ENCODE measurements at regions not wholly inside any gene's neighbourhood (a gene's known extent, or its start where the extent isn't known, plus 50 kb on each side); places are given as distances from the start of the nearest gene placed in this dataset.

GRCh38 chr21:40901691-40902090 lies 54.7 kb upstream of the DSCAM start:
- DNase-seq: no peak

DNA sequence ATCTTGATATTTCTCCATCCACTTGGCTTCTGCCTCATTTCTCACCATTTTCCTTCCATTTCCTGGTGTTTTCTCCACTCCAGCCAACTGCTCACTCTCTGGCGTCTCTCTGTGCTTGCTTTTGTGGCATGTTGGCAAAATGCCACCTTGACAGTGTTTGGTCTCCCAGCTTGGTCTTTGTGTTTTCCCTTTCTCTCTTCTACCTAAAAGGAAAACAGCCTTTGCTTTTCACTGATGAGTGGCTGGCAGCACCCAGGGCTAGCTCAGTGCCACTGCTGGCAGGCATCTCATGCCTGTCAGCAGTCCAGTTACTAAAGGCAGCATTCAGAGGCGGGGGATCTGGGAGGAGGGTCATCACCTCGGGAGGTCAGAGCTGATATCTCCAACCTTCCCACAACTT lies 55.3 kb upstream of the DSCAM start:
- no peak for DNase-seq

- no peak for DNase-seq
These were observed 56.0 kb upstream of the DSCAM start for GRCh38 chr21:40902993-40903392.

- DNase-seq: no peak
These were observed 58.3 kb upstream of the DSCAM start for GRCh38 chr21:40905251-40905650.

GRCh38 chr21:40912375-40912774 lies 65.4 kb upstream of the DSCAM start:
- DNase-seq: no peak

DNA sequence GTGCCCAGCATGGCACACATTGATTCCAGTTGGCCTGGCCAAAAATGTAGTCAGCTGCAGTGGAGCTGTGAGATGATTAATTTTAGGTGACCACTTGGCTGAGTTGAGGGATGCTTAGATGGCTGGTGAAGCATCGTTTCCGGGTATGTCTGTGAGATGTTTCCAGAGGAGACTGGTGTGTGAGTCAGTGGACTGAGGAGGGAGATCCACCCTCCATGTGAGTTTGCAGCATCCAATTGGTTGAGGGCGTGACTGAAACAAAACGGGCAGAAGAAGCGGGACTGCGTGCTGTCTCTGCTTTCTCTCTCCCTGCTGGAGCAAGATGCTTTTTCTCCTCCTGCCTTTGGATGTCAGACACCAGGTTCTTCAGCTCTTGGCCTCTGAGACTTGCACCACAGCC lies 68.2 kb upstream of the DSCAM start:
- no peak for DNase-seq

GRCh38 chr21:40923407-40923806 lies 76.4 kb upstream of the DSCAM start:
- no peak for DNase-seq

DNA sequence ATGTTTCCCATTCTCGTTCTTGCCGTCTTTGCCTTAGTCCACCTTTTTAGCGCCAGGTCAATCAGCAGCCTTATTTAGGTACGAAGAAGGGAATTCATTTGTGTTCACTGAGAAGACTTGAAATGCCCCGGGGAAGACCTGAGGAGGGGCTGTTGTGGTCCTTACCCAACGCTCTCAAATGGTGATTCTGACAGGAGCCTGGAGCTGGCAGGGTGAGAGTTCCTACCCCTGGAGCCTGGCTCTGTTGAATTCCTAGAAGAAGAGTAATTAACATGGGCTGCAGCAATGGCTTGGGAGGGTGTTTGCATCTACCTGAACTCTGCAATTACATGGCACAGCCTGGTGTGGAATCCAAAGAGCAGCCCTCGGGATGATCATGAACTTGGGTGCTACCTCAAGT lies 76.9 kb upstream of the DSCAM start:
- DNase-seq: no peak

GRCh38 chr21:40924641-40925040 lies 77.7 kb upstream of the DSCAM start:
- DNase-seq: no peak

- no peak for DNase-seq
These were observed 79.3 kb upstream of the DSCAM start for GRCh38 chr21:40926238-40926637.

DNA sequence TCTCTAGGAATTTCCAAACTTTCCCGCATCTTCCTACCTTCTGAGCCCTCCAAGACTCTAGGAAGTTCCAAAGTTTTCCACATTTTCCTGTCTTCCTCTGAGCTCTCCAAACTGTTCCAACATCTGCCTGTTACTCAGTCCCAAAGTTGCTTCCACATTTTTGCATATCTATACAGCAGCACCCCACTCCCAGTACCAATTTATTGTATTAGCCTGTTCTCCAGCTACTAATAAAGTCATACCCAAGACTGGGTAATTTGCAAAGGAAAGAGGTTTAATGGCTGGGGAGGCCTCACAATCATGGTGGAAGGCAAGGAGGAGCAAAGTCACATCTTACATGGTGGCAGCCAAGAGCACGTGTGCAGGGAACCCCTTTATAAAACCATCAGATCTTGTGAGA lies 82.9 kb upstream of the DSCAM start:
- no peak for DNase-seq

- no peak for DNase-seq
These were observed 84.2 kb upstream of the DSCAM start for GRCh38 chr21:40931197-40931596.

DNA sequence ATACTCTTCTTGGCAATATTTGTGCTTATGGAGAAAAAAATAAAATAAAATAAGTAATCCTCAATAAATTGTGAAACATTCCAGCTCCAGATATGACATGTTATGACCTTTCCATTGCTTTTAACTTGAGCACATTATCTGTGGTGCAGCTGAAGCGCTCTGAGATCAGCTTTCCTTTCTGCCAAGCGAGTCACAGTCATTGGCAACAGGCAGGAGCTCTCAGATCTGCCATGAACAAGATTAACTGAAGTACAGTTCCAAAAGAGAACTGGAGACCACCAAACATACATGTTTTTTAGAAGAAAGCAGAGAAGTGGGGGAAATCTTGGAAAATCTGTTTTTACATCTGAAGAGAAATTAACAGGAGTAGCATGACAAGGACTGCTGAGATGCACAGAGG lies 89.2 kb upstream of the DSCAM start:
- no peak for DNase-seq

DNA sequence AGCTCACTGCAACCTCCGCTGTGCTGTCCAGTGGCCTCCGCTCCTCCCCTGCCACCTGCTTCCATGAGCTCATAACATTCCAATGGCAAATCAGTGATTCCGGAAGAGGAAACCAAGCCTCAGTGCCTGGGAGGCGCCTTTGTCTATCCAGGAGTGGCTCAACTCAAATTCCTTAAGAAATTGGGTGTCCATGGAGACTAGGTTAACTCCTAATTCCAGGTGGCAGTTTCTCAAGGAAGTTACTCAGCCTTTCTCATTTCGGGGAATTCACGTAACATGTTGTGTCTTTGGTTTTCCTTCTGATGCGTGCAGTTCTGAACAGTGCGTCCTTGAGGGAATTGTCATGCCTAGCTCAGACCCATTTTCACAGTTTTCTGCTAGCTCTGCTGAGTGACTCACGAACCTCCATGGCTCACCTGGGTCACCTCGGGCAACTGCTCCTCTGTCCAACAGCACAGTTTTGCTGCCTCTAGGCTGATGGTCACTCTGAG lies 89.9 kb upstream of the DSCAM start:
- DNase-seq: no peak

DNA sequence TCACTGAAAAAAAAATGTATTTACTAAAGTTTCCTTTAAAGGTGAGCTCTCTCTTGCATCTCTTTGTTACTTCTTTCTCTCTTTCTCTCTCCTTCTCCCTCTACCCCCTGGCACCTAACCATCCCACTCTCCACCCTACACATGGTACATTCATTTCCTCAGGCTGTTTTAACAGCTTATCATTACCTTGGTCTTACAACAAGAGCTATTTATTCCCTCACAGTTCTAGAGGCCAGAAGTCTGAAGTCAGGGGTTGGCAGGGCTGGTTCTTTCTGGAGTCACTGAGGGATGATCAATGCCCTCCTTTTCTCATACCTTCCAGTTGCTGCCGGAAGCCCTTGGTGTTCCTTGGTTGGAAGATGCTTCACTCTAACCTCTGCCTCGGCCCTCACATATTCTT lies 91.1 kb upstream of the DSCAM start:
- no peak for DNase-seq

- DNase-seq: no peak
These were observed 91.7 kb upstream of the DSCAM start for GRCh38 chr21:40938611-40939010.

DNA sequence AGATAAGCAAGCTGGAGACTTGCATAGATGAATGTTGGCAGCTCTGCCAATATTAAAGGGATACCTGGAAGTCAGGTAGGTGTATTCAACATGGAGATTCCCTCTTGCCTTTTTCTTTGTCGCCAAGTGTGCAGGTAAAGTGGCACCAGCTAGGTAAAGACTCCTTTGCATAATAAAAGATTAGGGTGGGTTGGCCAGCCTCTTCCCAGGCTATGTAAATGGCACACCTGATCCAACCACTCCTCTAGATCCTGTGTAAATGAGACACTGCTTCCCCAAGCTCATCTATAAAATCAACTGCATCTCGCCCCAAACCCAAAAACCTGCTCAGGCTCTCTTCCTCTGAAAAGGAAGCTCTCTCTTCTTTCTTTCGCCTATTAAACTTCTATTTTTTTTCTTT lies 100.8 kb upstream of the DSCAM start:
- DNase-seq: no peak

DNA sequence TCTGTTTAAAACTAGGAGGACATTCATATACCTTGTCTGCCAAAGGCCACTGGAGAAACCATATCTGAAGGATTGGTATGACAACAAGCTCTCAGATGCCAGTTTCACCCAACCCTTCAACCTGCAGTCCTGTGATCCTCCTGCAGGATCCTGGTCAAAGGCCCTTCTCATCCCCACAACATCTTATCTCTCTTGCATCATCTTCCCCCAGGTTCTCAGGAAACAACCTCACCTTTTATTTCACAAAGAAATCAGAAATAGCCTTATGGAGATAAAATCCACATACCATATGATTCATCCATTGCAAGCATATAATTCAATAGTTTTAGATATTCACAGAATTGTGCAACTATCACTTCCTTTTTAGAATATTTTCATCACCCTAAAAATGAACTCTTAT lies 104.0 kb upstream of the DSCAM start:
- DNase-seq: no peak

DNA sequence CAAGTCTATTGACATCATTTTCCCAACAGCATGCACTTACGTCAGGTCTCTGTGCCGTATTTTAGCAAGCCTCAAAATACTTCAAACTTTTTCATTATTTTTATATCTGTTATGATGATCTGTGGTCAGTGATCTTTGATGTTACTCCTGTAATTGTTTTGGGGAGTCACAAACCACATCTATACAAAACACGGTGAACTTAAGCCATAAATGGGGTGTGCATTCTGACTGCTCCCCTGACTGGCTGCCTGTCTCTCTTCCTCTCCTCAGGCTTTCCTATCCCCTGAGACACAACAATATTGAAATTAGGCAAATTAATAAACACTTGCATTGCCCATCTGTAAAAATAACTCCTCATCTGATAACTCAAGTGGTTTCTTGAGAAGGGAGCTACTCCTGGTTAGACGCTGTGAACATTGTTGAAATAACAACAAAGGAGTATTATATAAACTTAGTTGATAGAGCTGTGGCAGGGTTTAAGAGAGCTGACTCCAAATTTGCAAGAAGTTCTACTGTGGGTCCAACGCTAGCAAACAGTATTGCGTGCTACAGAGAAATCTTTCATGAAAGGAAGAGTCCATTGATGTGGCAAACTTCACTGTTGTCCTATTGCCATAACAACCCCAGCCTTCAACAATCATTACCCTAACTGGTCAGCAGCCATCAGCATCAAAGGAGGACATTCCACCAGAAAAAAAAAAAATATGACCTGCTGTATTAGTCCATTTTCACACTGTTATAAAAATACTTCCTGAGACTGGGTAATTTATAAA lies 105.8 kb upstream of the DSCAM start:
- no peak for DNase-seq

- DNase-seq: no peak
These were observed 117.7 kb upstream of the DSCAM start for GRCh38 chr21:40964691-40965090.

DNA sequence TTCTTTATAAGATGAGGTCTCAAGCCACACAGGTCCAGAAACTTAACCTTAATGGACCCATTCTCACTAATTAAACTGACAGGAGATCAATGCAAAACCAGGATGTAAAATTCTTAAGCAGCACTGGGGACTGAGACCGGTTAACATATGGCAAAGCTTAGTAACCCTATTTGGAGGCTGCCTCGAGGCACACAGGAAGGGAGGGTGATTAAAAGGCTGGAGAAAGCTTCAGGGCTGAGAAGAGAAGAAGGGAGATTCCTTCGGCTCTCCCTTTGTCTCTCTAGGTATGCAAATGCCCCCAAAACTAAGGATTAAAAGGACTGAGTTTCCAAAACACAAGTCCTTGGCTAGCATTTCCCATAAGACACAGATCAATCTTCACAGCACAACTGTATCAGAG lies 120.8 kb upstream of the DSCAM start:
- no peak for DNase-seq

GRCh38 chr21:40972151-40972550 lies 125.2 kb upstream of the DSCAM start:
- DNase-seq: no peak

- DNase-seq: no peak
These were observed 129.5 kb upstream of the DSCAM start for GRCh38 chr21:40976198-40977109.

DNA sequence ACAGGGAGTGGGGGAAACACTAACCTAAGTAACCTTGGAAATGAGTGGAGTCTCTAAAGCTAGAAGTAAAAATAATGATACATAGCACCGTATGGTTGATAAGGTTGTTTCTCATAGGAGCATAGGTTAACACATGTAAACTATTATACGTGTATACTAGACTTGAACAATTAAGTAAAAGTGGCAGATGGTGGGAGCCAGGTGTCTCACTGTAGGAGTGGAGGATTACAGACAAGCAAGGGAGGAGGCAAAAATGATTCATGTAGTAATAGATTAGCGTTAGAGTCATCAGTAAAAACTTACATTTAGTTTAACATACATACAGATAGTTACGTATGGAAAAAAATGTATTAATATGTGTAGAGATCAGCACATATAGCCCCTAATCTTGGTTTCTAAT lies 138.4 kb upstream of the DSCAM start:
- no peak for DNase-seq

Measured in CD4-positive, alpha-beta T cell treated with Interleukin-17A for 1 hour (primary cell).